ENCODE measurements at regions not wholly inside any gene's neighbourhood (a gene's known extent, or its start where the extent isn't known, plus 50 kb on each side); places are given as distances from the start of the nearest gene placed in this dataset.

DNA sequence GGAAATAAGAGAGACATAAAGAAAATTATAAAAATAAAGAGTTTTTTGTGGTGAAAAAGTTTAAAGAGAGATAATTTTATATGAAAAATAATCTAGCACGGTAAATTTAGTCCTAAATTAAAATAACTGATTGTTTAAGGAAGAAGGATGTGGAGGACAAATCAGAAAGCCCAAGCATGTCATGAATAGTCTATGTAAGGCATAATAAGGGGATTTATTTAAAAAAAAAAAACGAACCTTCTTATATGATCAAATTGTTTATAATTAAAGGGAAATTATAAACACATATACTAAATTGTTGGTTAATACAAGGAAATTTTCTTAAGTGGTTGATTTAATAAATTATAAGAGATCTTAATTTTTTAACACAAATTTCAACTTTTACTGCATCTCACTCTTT, 551.8 kb upstream of the TYRP1 start:
- DNase-seq (no peak), ATAC-seq (no peak)

- DNase-seq = no peak
- ATAC-seq = no peak
Measured at GRCh38 chr9:12155401-12156134, 537.6 kb upstream of the TYRP1 start.

DNA sequence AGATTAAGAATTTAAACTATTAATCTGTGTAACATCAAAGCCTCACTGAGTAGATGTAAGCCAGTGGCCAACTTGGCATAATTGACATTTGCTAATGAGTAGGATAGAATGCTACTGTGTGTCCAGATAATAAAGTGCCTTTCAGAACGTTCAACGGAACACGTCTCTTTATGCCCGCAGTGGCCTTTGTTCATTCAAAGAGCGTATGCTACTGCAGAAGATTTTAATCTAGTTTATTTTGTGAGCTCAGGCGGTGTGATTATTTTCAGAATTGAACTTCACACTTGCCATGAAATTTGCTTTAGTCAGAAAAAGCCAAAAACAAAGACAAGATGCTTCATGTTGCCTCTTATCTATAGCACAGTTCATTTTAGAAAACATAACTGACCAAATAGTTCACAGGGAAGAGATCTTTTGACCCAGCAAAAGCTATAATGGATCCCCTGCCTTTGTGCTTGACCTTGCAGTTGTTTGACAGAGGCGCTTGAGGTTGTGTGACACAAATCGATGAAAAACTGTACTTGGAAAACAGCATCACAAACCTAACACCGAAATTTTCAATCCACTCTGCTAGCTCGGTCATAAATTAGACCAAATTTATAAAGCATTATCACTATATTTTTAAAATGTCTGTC, 530.9 kb upstream of the TYRP1 start:
- ATAC-seq (no peak), DNase-seq (no peak)

GRCh38 chr9:12163723-12164458, 529.3 kb upstream of the TYRP1 start:
- DNase-seq (no peak), ATAC-seq (no peak)

DNA sequence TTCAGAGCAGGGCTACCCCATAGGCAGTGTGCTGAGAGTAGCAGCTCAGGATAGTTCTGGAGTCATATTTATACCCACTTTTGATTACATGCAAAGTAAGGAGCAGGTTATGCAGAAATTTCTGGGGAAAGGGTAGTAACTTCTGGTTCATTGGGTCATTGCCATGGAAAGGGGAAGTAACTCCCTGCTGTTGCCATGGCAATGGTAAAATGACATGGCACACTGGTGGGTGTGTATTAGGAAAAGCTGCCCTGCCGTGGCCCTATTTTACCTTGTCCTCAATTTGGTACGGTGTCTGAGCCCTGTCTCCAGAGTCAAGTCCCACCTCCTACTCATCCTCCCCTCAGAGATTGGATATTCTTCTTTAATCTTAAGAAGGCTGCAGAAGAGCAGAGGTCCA, 526.7 kb upstream of the TYRP1 start:
- ATAC-seq (no peak), DNase-seq (no peak)

DNA sequence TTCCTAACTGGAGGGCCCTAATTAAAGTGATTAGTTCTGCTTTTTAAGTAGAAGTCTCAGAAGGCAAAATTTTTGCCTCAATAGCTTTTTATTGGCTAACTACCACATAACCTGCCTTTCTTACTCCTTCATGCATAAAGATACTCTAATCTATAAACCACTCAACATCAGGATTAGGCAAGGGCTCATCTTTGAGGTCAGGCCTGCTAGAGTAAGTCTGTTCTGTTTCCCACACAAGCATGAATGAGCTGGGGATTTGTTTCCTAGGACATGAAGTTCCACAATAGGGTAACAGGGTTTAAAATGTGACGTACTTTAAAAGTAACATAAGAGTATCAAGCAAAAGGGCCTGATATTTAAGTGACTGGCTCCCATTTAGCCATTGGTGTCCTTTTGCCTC, 522.7 kb upstream of the TYRP1 start:
- no peak for DNase-seq
- no peak for ATAC-seq

DNA sequence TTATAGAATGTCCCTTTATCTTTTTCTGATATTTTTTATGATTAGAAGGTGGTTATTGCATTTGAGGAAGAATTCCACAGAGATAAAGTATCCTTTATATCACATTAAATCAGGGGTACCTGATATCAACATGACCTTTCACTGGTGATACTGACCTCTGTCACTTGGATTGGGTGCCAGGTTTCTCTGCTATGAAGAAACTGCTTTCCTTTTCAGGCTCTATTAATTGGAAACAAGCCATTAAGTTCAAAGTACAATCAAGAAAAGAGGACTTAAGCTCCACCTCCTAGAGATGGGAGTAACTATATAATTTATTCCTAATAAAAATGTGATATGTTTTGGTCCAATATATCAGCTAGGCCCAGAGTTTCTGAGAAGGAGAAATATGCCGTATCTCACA, 514.6 kb upstream of the TYRP1 start:
- DNase-seq = no peak
- no peak for ATAC-seq

- DNase-seq (no peak), ATAC-seq (no peak)
Measured at GRCh38 chr9:12182806-12183205, 510.4 kb upstream of the TYRP1 start.

- DNase-seq (no peak), ATAC-seq (no peak)
Measured at GRCh38 chr9:12183321-12183720, 509.9 kb upstream of the TYRP1 start.

DNA sequence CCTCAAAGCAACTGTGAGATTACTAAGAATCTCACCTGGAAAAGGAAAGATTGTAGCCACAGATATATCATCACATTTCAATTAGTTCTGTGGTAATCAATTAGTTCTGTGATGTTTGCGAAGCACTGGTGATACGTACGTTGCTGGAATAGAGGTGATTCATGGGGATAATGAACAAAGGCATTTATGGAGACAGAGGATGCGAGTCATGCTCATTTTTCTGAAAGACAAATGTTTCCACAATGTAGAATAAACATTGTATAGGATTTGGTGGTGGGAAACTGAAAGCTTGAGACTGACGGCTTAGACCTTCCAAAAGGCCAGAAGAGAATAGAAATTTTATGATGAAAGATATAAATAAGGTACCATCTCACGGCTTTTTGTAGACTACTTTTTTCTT, 507.3 kb upstream of the TYRP1 start:
- DNase-seq = no peak
- no peak for ATAC-seq

GRCh38 chr9:12191630-12192029, 501.6 kb upstream of the TYRP1 start:
- no peak for DNase-seq
- no peak for ATAC-seq

GRCh38 chr9:12194731-12195130, 498.5 kb upstream of the TYRP1 start:
- no peak for ATAC-seq
- no peak for DNase-seq

- DNase-seq (no peak), ATAC-seq (no peak)
Measured at GRCh38 chr9:12195456-12195855, 497.7 kb upstream of the TYRP1 start.

- no peak for DNase-seq
- no peak for ATAC-seq
Measured at GRCh38 chr9:12204512-12204911, 488.7 kb upstream of the TYRP1 start.

DNA sequence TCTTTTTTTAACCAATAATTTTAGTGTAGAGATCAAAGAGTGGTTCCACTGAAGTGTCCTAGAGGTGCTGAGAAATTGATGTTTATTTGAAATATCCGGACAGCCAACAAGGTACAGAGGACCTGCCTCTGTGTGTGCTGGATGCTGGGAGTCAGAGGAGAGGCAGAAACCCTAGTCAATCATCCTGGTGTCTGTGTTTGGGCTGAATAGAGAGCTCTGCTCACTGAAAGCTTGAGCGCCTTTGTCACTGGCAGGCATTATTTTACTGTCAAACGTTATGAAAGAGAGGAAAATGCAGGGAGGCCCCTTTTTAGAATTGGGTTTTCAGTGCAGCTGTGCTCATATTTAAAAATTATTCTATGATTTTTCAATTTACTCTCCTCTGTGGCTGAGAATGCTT, 480.3 kb upstream of the TYRP1 start:
- no peak for ATAC-seq
- DNase-seq = no peak

DNA sequence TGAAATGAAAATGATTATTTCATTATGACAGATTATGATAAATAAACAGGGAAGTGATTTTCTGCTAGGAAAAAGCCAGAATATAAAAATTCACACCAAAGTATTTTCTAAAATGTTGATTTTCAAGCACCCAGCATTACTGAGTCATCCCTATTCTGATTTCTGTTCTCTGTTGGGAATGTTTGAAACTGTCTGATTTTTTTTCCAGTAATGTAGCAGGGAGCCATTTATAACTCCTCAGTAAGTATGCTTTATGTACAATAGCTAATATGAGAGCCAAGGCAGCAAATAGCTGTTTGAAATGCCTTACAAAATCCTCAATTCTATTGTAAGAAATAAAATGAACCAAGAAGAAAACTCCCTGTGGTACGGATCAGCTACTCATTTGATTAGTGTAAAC, 471.7 kb upstream of the TYRP1 start:
- no peak for ATAC-seq
- DNase-seq = no peak

DNA sequence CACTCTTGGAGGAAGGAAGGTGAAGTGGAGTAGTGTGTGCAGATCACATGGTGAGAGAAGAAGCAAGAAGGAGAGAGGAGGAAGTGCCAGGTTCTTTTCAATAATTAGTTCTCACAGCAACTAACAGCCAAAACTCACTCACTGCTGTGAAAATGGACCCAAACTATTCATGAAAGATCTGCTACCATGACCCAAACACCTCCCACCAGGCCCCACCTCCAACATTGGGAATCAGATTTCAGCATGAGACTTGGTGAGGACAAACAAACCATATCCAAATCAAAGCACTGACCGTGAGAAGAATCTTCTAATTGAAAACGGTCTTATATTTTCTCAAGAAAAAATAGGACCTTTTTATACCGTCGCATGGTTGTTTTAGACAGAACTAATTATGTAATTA, 468.7 kb upstream of the TYRP1 start:
- ATAC-seq (no peak), DNase-seq (no peak)

- ATAC-seq = no peak
Measured at GRCh38 chr9:12230708-12231107, 462.5 kb upstream of the TYRP1 start.

GRCh38 chr9:12231832-12232231, 461.4 kb upstream of the TYRP1 start:
- no peak for DNase-seq

More at GRCh38 chr9:12230708-12231107, 462.5 kb upstream of the TYRP1 start:
- DNase-seq = no peak

DNA sequence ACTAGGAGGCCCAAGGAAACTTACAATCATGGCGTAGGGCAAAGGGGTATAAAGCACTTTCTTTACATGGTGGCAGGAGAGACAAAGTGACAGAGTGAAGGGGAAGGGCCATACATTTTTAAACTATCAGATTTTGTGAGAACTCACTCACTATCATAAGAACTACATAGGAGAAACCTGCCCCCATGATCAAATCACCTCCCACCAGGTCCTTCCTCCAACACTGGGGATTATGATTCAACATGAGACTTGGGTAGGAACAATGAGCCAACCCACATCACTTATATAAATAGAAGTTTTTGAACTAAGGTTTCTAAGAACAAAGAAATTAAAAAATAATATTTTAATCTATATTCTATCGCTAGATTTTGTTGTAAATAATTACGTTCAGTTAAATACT, 460.3 kb upstream of the TYRP1 start:
- ATAC-seq = no peak
- DNase-seq = no peak

More at GRCh38 chr9:12231832-12232231, 461.4 kb upstream of the TYRP1 start:
- no peak for ATAC-seq

DNA sequence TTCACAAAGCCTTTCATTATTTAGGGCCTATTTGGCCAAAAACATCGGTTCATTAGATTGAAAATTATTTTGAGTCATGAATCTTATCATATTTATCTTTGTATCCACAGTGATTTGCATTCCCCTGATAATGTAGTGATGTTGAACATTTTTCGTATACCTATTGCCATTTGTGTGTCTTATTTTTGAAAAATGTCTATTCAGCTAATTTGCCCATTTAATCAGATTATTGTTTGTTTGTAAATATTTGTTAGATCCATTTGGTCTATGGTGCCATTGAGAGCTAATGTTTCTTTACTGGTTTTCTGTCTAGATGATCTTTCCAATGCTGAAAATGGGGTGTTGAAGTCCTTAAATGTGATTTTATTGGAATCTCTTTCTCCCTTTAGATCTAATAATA, 439.2 kb upstream of the TYRP1 start:
- DNase-seq = no peak
- no peak for ATAC-seq

GRCh38 chr9:12266758-12267157, 426.4 kb upstream of the TYRP1 start:
- DNase-seq (no peak), ATAC-seq (no peak)

DNA sequence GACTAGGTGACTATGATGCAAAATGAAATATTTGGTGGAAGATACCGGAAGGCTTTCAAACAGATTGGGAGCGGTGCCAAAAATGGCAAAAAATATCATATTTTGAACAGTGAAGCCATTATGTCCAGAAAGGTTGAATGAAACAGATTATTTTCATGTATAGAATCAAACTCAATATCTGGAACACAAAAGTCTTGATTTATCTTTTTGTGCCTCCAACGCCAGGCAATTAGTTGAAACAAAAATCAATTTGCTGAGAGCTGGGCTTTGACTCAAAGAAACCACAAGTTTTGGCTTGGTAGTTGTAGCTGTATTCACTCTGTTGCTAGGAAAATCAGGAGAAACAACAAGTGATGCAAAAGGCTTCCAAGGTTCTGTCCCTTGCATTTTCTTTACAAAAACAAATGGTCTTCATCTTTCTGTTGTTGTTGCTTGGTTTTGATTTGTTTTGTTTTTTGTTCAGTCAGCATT, 421.7 kb upstream of the TYRP1 start:
- DNase-seq (no peak), ATAC-seq (no peak)
